Upper lobe of left lung (tissue), 4 donors: ENCODE measurements at regions not wholly inside any gene's neighbourhood (a gene's known extent, or its start where the extent isn't known, plus 50 kb on each side); places are given as distances from the start of the nearest gene placed in this dataset.

Source experiments
- CTCF ChIP-seq, 6 experiments: fragments of 450-650 bp in 4 of 6; fragments of 200-600 bp in 2 of 6; sonication (generic) in 2 of 6; IDR thresholded peaks; one replicate each; pipeline ENCODE4 v1.5.1; 2016 to 2019; ENCODE audit warnings: antibody characterized with exemption in 6 of 6
- POLR2A ChIP-seq, 4 donors: fragments of 450-650 bp; IDR thresholded peaks; one replicate each; pipeline ENCODE4 v1.5.1; 2016 to 2017; ENCODE audit warnings: antibody characterized with exemption in 4 of 4, mild to moderate bottlenecking in 2 of 4
- POLR2AphosphoS5 ChIP-seq, 2 donors: sonication (generic); formaldehyde crosslinking; IDR thresholded peaks; one replicate each; pipeline ENCODE4 v1.5.1; 2017; ENCODE audit warnings: antibody characterized with exemption in 2 of 2

GRCh38 chr4:45745741-45746140, 378.1 kb downstream of the GABRG1 start:
- no peak for TF ChIP-seq CTCF (IDR thresholded peaks at IDR 0.05)
- no peak for TF ChIP-seq POLR2A (IDR thresholded peaks at IDR 0.05)
- TF ChIP-seq POLR2AphosphoS5 (IDR thresholded peaks at IDR 0.05): no peak
